ENCODE measurements at regions not wholly inside any gene's neighbourhood (a gene's known extent, or its start where the extent isn't known, plus 50 kb on each side); places are given as distances from the start of the nearest gene placed in this dataset.

DNA sequence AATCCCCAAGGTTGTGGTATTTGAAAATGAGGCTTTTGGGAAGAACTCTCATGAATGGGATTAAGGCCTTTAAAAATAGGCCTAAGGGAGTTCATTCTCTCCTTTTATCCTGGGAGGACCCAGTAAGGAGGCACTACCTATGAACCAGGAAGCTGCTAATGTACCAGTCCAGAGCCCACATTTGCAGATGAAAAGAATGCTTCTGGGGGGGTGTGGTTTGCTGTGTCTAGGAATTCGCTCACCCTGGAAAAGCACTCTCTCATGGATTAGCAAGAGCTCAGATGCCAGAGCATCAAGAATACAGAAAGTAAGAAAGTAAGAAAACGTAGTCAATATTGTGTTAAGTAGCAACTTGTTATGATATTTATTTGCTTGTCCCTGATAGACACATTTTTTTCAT lies 785.7 kb upstream of the GYPC start:
- H3K27ac ChIP-seq, result no peak overlapping the region
- TF ChIP-seq, protein P1, sequence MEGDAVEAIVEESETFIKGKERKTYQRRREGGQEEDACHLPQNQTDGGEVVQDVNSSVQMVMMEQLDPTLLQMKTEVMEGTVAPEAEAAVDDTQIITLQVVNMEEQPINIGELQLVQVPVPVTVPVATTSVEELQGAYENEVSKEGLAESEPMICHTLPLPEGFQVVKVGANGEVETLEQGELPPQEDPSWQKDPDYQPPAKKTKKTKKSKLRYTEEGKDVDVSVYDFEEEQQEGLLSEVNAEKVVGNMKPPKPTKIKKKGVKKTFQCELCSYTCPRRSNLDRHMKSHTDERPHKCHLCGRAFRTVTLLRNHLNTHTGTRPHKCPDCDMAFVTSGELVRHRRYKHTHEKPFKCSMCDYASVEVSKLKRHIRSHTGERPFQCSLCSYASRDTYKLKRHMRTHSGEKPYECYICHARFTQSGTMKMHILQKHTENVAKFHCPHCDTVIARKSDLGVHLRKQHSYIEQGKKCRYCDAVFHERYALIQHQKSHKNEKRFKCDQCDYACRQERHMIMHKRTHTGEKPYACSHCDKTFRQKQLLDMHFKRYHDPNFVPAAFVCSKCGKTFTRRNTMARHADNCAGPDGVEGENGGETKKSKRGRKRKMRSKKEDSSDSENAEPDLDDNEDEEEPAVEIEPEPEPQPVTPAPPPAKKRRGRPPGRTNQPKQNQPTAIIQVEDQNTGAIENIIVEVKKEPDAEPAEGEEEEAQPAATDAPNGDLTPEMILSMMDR (IDR thresholded peaks at IDR 0.05; ENCODE audit: low read depth, low read length), result no peak
- no peak for DNase-seq (ENCODE audit: low read depth in 1 of 2, low spot score in 1 of 2)
- H3K27me3 ChIP-seq, result no peaks in the 10 kb centered on the region
- no peak overlapping the region for H3K4me3 ChIP-seq
- no peaks in the 10 kb centered on the region for H3K4me1 ChIP-seq (ENCODE audit: low read depth)
- H3K36me3 ChIP-seq, result no peaks in the 10 kb centered on the region
- H3K9me3 ChIP-seq (ENCODE audit: low read depth), result no peaks in the 10 kb centered on the region

DNA sequence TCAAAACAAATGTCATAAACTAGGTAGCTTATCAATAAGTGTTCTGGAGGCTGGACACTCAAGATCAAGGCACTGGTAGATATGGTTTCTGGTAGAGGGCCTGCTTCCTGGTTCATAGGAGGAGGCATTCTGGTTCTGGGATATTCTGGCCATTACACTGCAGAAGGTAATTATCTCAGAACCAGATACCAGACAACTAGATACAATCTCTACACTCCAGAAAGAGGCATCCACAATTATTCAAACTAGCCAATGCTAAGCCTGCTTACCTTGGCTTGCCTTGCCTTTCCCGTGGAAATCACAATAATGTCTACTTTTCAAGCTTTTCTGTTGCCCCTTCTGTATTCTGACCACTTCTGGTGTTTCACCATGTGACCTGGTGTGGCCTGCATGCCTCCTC lies 785.2 kb upstream of the GYPC start:
- DNase-seq (ENCODE audit: low read depth in 1 of 2, low spot score in 1 of 2), result no peak
- Histone ChIP-seq H3K36me3 (no peaks in the 10 kb centered on the region), H3K9me3 (ENCODE audit: low read depth) (no peaks in the 10 kb centered on the region), H3K4me1 (ENCODE audit: low read depth) (no peaks in the 10 kb centered on the region), H3K27ac (no peak overlapping the region), H3K27me3 (no peaks in the 10 kb centered on the region), H3K4me3 (no peak overlapping the region)
- TF ChIP-seq, protein P1 (IDR thresholded peaks at IDR 0.05; ENCODE audit: low read depth, low read length), result no peak

DNA sequence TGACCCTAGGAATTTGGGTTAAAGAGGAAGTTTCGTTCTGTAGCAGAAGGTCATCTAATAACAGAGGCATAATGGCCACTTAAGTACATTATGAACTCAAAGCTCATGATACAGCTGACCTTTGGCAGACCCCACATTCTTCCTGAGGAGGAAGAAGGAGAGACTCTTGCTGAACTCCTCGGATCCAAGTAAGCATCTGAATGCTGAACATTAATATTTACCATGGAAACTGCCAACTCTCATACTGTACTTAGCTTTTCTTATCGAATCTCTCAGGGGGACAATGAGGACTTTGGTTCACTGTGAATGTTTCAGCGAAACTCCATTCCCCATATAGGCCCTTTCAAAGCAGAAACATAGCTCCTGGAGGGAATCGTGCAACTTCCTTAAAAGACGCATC lies 781.4 kb upstream of the GYPC start:
- Histone ChIP-seq H3K27ac (no peak overlapping the region), H3K9me3 (ENCODE audit: low read depth) (peaks cover 3% of the 10 kb centered on the region), H3K4me3 (no peak overlapping the region), H3K4me1 (ENCODE audit: low read depth) (no peaks in the 10 kb centered on the region), H3K36me3 (no peaks in the 10 kb centered on the region), H3K27me3 (no peaks in the 10 kb centered on the region)
- TF ChIP-seq, protein P1 (IDR thresholded peaks at IDR 0.05; ENCODE audit: low read depth, low read length), result no peak
- DNase-seq (ENCODE audit: low read depth in 1 of 2, low spot score in 1 of 2), result no peak

DNA sequence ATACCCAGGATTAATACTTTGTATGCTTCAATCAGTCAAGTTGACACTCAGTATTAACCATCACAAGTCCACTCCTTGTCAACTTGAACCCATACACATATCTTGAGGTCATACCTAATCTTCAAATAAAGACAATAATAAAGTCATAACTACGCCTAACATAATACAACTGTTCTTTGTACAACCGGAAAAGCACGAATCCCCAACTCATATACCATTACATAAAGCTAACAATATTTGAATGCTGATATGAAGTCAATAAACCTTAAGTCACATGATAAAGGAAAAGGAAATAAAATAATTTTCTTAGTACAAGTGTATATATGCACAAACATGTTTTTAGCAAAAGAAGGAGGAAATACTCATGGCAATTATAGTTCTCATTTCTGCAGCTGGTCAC lies 770.6 kb upstream of the GYPC start:
- H3K27ac ChIP-seq, result no peak overlapping the region
- TF ChIP-seq, protein P1 (IDR thresholded peaks at IDR 0.05; ENCODE audit: low read depth, low read length), result no peak
- H3K4me3 ChIP-seq, result no peak overlapping the region
- H3K27me3 ChIP-seq, result no peaks in the 10 kb centered on the region
- no peaks in the 10 kb centered on the region for H3K36me3 ChIP-seq
- no peaks in the 10 kb centered on the region for H3K4me1 ChIP-seq (ENCODE audit: low read depth)
- DNase-seq (ENCODE audit: low read depth in 1 of 2, low spot score in 1 of 2), result no peak
- no peaks in the 10 kb centered on the region for H3K9me3 ChIP-seq (ENCODE audit: low read depth)

DNA sequence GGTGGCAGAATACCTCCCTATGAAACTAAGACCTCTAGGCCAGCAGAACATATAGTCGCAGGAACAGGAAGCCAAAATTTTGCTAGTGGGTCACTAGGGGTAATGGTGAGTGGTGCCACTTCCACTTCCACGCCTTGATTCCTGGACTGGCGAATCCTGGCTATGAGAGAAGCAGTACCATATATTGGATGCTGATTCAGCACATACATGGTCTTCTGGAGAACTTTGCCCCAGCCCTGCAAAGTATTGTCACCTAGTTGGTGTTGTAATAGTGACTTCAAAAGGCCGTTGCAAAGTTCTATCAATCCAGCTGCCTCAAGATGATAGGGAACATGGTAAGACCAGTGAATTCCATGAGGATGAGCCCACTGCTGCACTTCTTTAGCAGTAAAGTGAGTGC lies 769.8 kb upstream of the GYPC start:
- TF ChIP-seq, protein P1 (IDR thresholded peaks at IDR 0.05; ENCODE audit: low read depth, low read length), result no peak
- H3K36me3 ChIP-seq, result no peaks in the 10 kb centered on the region
- no peaks in the 10 kb centered on the region for H3K4me1 ChIP-seq (ENCODE audit: low read depth)

DNA sequence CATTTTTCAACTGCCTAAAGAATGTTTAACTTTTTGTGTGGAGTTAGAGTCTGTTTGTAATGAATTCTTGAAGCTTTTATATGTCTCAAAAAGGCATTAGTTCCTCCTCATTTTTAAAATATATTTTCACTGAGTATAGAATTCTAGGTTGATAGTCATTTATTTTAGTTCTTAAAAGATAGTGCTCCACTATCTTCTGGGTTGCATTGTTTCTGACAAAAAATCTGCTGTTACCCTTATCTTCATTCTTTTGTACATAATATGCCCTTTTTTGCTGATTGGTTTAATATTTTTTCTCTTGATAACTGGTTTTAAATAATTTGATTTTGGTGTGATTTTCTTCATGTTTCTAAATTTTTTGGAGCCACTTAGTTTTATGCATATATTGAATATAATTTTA lies 754.7 kb upstream of the GYPC start:
- H3K36me3 ChIP-seq, result no peaks in the 10 kb centered on the region
- TF ChIP-seq, protein P1 (IDR thresholded peaks at IDR 0.05; ENCODE audit: low read depth, low read length), result no peak
- H3K27me3 ChIP-seq, result no peaks in the 10 kb centered on the region
- H3K4me1 ChIP-seq (ENCODE audit: low read depth), result no peaks in the 10 kb centered on the region
- no peaks in the 10 kb centered on the region for H3K9me3 ChIP-seq (ENCODE audit: low read depth)
- no peak overlapping the region for H3K4me3 ChIP-seq
- no peak for DNase-seq (ENCODE audit: low read depth in 1 of 2, low spot score in 1 of 2)
- H3K27ac ChIP-seq, result no peak overlapping the region

More for the DNA sequence above, 769.8 kb upstream of the GYPC start:
- Histone ChIP-seq H3K9me3 (ENCODE audit: low read depth) (no peaks in the 10 kb centered on the region), H3K27ac (no peak overlapping the region), H3K4me3 (no peak overlapping the region), H3K27me3 (no peaks in the 10 kb centered on the region)
- DNase-seq (ENCODE audit: low read depth in 1 of 2, low spot score in 1 of 2), result no peak

All from cardiac muscle cell (in vitro differentiated cells and primary cell).